GM23248 (cell line): ENCODE measurements at regions not wholly inside any gene's neighbourhood (a gene's known extent, or its start where the extent isn't known, plus 50 kb on each side); places are given as distances from the start of the nearest gene placed in this dataset.

Experiments used
- DNase-seq: peaks from one replicate; pipeline ENCODE4 v3.0.0-alpha.2; 2015
- H2AFZ ChIP-seq: fragments of 200-600 bp; sonication (generic); 2 replicates; pipeline ENCODE4 v1.6.1; 2016; ENCODE audit warnings: antibody characterized with exemption
- H3F3A ChIP-seq: fragments of 200-600 bp; sonication (generic); 2 replicates; pipeline ENCODE4 v1.6.1; 2016; ENCODE audit warnings: mild to moderate bottlenecking, antibody characterized with exemption, mixed run types; ENCODE audit not compliant: insufficient read depth
- H3K27ac ChIP-seq: fragments of 200-600 bp; sonication (generic); 2 replicates; pipeline ENCODE4 v1.5.1; 2016; ENCODE audit warnings: mild to moderate bottlenecking
- H3K27me3 ChIP-seq: fragments of 200-600 bp; sonication (generic); replicated peaks from 2 replicates; pipeline ENCODE4 v1.6.1; 2016; ENCODE audit warnings: mild to moderate bottlenecking; ENCODE audit not compliant: insufficient read depth
- H3K36me3 ChIP-seq: fragments of 200-600 bp; sonication (generic); 2 replicates; pipeline ENCODE4 v1.6.1; 2016; ENCODE audit warnings: low read depth, mild to moderate bottlenecking
- H3K4me1 ChIP-seq: fragments of 200-600 bp; sonication (generic); 2 replicates; pipeline ENCODE4 v1.6.1; 2016; ENCODE audit warnings: mild to moderate bottlenecking; ENCODE audit not compliant: insufficient read depth
- H3K4me2 ChIP-seq: fragments of 200-600 bp; sonication (generic); one replicate; pipeline ENCODE4 v1.6.1; 2016; ENCODE audit warnings: mild to moderate bottlenecking; ENCODE audit not compliant: unreplicated experiment
- H3K4me3 ChIP-seq: fragments of 200-600 bp; sonication (generic); 2 replicates; pipeline ENCODE4 v1.5.1; 2016; ENCODE audit warnings: mild to moderate bottlenecking
- H3K79me2 ChIP-seq: fragments of 200-600 bp; sonication (generic); 2 replicates; pipeline ENCODE4 v1.6.1; 2016; ENCODE audit warnings: mild to moderate bottlenecking; ENCODE audit not compliant: insufficient read depth
- H3K9ac ChIP-seq: fragments of 200-600 bp; sonication (generic); 2 replicates; pipeline ENCODE4 v1.6.1; 2016; ENCODE audit warnings: mild to moderate bottlenecking
- H3K9me2 ChIP-seq: fragments of 200-600 bp; sonication (generic); 2 replicates; pipeline ENCODE4 v1.6.1; 2016; ENCODE audit warnings: mixed run types, mild to moderate bottlenecking, moderate library complexity; ENCODE audit not compliant: insufficient read depth
- H3K9me3 ChIP-seq: fragments of 200-600 bp; sonication (generic); one replicate; pipeline ENCODE4 v1.6.1; 2017; ENCODE audit warnings: low read depth
- H4K20me1 ChIP-seq: fragments of 200-600 bp; sonication (generic); 2 replicates; pipeline ENCODE4 v1.6.0; 2016; ENCODE audit not compliant: insufficient read depth
- EZH2 ChIP-seq: fragments of 200-600 bp; sonication (generic); IDR thresholded peaks from 2 replicates; pipeline ENCODE4 v1.6.1; 2018; ENCODE audit warnings: antibody characterized with exemption, mild to moderate bottlenecking; ENCODE audit not compliant: insufficient read depth, poor library complexity, severe bottlenecking
- EZH2phosphoT487 ChIP-seq: fragments of 200-600 bp; sonication (generic); IDR thresholded peaks from 2 replicates; pipeline ENCODE4 v1.6.1; 2018; ENCODE audit warnings: antibody characterized with exemption, moderate library complexity, mild to moderate bottlenecking, low read depth; ENCODE audit not compliant: insufficient read depth
- WGBS, 2 experiments: methylation state at CpG; one replicate each; pipeline ENCODE4 v1.1.6; 2015 to 2017; ENCODE audit warnings: low lambda C conversion rate in 2 of 2, low coverage in 1 of 2; ENCODE audit errors: missing lambda C conversion rate in 2 of 2; 5-methylcytosine and 5-hydroxymethylcytosine counted together
- in situ Hi-C: fragments of 300-500 bp; cut with MboI; formaldehyde crosslinking; loops from 2 replicates; pipeline ENCODE4 v1.15.0; 2020

DNA sequence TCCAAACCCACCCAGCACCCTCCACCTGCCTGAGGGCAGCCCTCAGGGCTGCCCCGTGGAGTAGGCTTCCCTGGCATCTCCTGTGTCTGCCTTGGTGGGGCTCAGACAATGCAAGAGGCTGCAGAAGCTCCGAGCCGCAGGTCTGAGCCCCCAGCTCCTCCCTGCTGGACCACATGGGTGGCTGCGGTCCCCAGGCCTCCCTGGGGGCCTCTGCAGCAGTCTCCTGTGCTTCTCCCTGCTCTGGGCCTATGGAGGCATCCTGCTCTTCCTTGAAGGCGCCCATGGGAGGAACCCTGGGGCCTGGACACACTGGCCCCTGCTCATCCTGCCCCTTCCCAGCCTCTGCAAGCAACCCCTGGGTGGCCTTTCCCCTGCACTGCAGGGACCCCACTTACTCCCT, 86.1 kb upstream of the ACTRT2 start:
- no peak for TF ChIP-seq EZH2
- no peak for TF ChIP-seq EZH2phosphoT487
- in situ Hi-C loops, result no loop called here

DNA sequence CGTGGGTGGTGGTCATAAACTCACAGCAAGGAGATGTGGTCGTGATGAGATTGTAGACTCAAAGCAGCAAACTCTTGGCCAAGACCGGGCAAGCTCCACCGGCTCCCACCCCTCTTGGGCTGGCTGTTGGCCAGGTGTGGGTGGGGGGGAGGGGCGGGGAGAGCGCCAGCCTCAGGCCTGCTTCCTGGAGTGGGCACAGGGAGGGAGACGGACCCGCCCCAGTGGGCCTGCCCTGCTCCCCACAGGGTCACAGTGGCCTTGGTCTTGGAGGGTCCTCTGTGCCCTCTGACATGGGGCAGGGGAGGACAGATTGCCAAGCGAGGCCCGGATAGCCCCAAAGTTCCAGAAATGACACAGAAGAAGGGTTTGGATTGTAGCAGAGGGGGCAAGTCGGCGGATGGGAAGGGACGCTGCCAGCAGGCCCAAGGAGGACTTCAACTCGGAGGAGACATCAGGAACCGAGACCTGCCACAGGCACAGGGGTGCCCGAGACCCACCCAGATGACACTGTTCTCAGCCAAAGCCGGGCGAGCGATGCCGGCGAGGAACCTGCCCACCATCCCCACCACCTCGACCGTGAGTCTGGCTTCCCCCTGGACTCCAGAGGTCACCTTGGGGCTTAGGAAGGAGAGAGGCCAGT, 85.4 kb upstream of the ACTRT2 start:
- WGBS, 2 experiments, result 55 to 57% methylated on average over 19 to 23 of the region's 23 CpGs
- no peaks in the 10 kb centered on the region for H3K79me2 ChIP-seq
- H3K27me3 ChIP-seq, result no peaks in the 10 kb centered on the region
- DNase-seq, result no peak
- no peaks in the 10 kb centered on the region for H3K36me3 ChIP-seq
- no peak overlapping the region for H3K4me3 ChIP-seq
- no peak overlapping the region for H2AFZ ChIP-seq
- no peak overlapping the region for H3K27ac ChIP-seq
- no peak overlapping the region for H3K9ac ChIP-seq
- in situ Hi-C loops, result no loop called here
- TF ChIP-seq EZH2, result no peak
- no peak for TF ChIP-seq EZH2phosphoT487
- H3K9me2 ChIP-seq, result no peaks in the 10 kb centered on the region
- no peaks in the 10 kb centered on the region for H3F3A ChIP-seq
- H3K4me2 ChIP-seq, result no peak overlapping the region
- no peaks in the 10 kb centered on the region for H4K20me1 ChIP-seq
- no peaks in the 10 kb centered on the region for H3K9me3 ChIP-seq
- H3K4me1 ChIP-seq, result no peaks in the 10 kb centered on the region

More for the DNA sequence above, 86.1 kb upstream of the ACTRT2 start:
- H3F3A ChIP-seq, result no peaks in the 10 kb centered on the region
- H3K36me3 ChIP-seq, result no peaks in the 10 kb centered on the region
- no peak overlapping the region for H3K4me2 ChIP-seq
- WGBS, 2 experiments, result 27% methylated on average over 5 of the region's 5 CpGs
- no peaks in the 10 kb centered on the region for H3K9me2 ChIP-seq
- DNase-seq, result no peak
- no peaks in the 10 kb centered on the region for H3K79me2 ChIP-seq
- H3K27me3 ChIP-seq, result no peaks in the 10 kb centered on the region
- H3K27ac ChIP-seq, result no peak overlapping the region
- no peak overlapping the region for H3K9ac ChIP-seq
- no peaks in the 10 kb centered on the region for H3K9me3 ChIP-seq
- H3K4me3 ChIP-seq, result no peak overlapping the region
- no peaks in the 10 kb centered on the region for H3K4me1 ChIP-seq
- no peak overlapping the region for H2AFZ ChIP-seq
- no peaks in the 10 kb centered on the region for H4K20me1 ChIP-seq

DNA sequence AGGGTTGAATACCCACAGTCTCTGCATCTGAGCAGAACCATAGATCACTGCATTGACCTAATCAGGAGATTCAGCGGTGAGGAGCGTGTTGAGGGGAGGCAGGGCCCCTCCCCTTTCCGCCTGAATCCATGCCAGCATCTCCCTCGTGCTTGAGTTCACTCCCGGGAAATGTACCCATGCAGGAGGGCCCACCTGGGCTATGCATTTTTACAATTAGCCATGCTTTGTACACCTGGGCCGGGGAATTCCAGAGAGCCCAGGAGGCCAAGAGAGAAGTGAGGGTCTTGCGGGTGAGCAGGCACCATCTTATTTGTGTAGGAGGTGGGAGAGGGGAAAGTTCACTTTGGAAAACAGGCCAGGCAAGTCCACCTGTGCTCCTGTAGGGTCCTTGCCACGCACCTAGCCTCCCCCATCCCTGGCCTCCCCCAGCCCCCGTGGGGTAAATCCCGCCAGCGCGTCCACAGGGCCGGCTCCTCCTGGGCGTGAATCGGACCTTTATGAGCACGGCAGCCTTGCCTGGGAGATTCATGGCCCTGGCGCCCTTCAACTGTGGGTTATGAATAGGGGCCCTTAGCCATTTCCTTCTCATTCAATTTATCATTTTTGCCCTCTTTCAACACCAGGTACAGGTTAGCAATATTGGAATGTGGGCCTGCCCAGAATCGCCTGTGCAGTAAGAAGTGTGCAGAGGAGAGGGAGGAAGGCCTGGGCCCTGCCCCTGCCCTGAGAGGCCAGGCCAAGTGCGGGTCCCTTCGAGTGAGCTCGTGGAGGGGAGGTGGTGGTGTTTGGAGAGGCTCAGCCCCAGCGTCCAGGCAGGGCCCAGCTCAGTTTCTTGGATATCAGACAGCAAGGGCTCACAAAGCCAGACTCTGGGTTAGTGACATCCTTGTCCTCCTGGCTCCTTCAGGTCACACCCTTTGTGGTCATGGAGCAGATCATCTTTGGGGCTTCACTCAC, 84.4 kb upstream of the ACTRT2 start:
- 46 to 54% methylated on average over 21 to 22 of the region's 22 CpGs for WGBS, 2 experiments
- H3K9ac ChIP-seq, result no peak overlapping the region
- no peak overlapping the region for H3K4me2 ChIP-seq
- DNase-seq, result no peak
- in situ Hi-C loops, result no loop called here
- no peaks in the 10 kb centered on the region for H3K9me2 ChIP-seq
- H3F3A ChIP-seq, result no peaks in the 10 kb centered on the region
- no peaks in the 10 kb centered on the region for H3K9me3 ChIP-seq
- no peaks in the 10 kb centered on the region for H3K79me2 ChIP-seq
- no peak overlapping the region for H2AFZ ChIP-seq
- H3K36me3 ChIP-seq, result no peaks in the 10 kb centered on the region
- H3K27me3 ChIP-seq, result no peaks in the 10 kb centered on the region
- TF ChIP-seq EZH2 (no peak), EZH2phosphoT487 (no peak)
- H3K4me1 ChIP-seq, result no peaks in the 10 kb centered on the region
- no peaks in the 10 kb centered on the region for H4K20me1 ChIP-seq
- H3K27ac ChIP-seq, result no peak overlapping the region
- H3K4me3 ChIP-seq, result no peak overlapping the region

DNA sequence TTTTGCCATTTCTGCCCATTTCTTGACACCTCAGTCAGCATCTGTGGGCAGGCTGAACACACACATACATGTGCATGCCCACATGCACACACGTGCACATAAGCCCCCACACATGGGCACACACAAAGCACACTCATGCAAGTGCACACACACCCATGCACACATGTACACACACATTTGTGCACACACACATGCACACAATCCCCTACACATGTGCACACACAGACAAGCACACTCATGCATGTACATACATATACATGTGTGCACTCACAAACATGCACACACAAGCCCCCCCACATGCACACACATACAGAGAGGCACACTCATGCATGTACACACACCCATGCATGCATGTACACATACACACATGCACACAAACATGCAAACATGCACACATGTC, 83.5 kb upstream of the ACTRT2 start:
- H3K36me3 ChIP-seq, result no peaks in the 10 kb centered on the region
- H3K9me2 ChIP-seq, result no peaks in the 10 kb centered on the region
- no peak overlapping the region for H2AFZ ChIP-seq
- no peaks in the 10 kb centered on the region for H3F3A ChIP-seq
- no peak for DNase-seq
- in situ Hi-C loops, result no loop called here
- no peaks in the 10 kb centered on the region for H3K27me3 ChIP-seq
- H3K9me3 ChIP-seq, result no peaks in the 10 kb centered on the region
- H3K27ac ChIP-seq, result no peak overlapping the region
- 0% methylated on average over 1 of the region's 1 CpG for WGBS, 2 experiments
- no peak overlapping the region for H3K4me2 ChIP-seq
- TF ChIP-seq EZH2 (no peak), EZH2phosphoT487 (no peak)
- H3K79me2 ChIP-seq, result no peaks in the 10 kb centered on the region
- no peak overlapping the region for H3K9ac ChIP-seq
- no peaks in the 10 kb centered on the region for H3K4me1 ChIP-seq
- no peak overlapping the region for H3K4me3 ChIP-seq
- no peaks in the 10 kb centered on the region for H4K20me1 ChIP-seq
